ENCODE measurements at regions not wholly inside any gene's neighbourhood (a gene's known extent, or its start where the extent isn't known, plus 50 kb on each side); places are given as distances from the start of the nearest gene placed in this dataset.

DNA sequence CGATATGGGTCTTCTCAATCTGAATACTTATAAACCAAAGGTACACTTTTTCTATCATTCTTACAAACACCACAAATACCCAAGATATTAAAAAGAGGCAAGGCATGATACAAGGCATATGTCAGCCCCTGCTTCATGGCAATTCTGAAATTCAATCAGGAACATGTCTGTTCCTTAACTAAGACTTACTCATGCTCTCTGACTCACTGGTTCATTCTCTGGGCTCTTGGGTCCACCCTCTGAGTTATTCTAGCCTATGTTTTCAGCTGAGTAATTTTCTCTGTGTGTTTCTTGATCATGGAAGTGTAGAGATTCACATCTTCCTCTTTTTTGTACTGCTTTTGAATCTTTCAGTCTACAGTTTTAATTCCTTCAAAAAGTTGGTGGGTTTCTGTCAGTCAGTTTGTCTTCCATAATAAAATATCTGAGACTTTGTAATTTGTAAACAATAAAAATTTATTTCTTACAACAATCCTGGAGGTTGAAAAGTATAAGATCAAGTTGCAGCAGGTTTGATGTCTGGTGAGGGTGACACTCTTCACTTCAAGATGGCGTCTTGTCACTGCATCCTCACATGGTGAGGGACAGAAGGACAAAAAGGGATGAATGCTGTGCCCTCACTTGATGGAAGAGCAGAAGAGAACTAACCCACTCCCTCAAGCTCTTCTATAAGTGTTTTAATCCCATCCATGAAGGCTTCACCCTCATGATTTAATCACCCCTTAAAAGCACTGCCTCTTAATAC is 211.7 kb downstream of the FAM76B start:
- DNase-seq: peak; percentile 53

DNA sequence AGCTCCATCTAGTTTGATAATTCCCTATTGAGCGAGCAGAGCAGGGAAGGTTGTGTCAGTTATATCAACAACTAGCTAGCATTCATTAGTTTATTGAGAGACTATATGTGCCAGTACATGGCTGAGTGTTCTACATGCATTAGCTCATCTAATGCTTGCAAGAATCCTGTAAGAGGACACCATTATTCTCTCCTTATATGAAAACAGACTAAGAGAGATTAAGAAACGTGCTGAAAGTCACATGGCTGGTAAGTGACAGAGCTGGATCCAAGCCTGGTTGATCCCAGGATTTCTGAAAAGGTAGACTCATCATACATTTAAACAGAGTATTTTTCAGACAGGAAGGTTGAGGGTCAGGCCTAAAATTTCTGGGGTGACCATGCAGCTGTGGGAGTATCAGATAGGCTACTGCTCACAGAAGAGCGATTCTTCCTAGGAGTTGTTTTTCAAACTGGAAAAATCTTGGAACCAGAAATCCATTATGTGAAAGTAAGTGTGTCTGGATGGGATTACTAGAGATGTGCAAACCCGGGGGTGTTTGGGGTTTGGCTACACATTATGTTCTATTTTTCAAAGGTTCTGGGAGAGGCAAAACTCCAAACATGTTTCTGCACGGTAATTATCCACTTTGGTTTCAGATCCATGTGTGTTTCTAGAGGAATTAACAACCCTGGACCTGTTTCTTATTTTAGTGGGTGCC is 213.3 kb downstream of the FAM76B start:
- no peak for DNase-seq

DNA sequence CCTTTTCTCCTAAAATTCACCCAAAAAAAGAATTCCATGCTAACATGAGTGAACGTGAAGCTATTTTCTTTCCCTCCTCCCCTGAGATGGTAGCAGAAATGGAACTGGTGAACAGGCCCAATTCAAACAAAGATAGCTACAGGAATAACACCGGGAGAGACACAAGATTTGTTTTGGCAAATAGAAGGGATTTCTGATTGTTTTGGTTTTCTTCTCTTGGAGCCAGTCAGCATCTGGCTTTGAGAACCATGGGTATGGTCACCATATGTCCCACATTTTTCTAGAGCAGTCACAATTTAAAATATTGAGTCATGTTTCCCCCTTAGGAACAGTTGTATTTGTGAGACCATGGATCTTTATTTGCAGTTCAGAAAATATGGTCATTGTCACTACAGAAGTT is 214.1 kb downstream of the FAM76B start:
- no peak for DNase-seq

DNA sequence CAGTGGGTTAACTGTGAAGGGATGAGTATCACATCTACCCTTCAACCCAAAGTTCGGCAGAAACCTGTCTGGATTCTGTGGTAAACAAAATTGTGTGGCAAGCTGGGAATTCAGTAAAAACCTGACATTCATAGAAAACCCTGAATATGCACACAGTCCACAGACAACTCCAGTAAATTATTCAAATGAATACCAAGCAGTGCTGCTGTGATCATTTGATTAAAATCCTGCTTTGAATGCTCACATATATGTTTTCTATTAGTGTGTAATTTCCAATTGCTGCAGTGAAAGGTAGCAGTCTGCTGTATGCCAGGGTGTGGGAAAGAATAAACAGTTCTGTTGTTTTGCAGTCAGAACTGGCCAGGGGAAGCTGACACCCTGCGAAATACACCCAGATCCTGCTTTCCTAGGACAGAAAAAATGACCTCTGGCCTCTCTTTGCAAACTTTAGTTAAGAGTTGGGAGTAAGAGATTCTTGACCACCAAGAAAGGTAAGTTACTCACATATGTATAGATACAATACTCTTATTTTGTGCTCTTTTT is 217.8 kb downstream of the FAM76B start:
- DNase-seq: no peak

DNA sequence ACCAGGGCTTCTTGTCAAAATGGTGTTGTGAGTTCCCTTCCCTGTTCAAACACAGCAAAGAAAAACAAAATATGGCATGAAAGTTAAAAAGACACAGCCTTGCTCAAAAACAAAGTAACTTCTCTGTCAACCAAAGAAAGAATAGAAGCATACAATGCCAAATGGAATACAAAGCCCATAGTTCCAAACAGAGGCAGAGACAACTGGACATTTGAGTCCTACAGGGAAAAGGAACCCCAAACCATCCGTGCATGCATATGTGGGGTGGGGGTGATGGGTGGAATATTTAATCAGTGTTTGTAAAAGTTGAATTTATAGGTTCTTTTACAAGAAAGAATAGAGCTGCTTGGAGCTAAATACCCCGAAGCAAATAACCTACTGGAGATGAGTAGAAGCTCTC is 218.7 kb downstream of the FAM76B start:
- DNase-seq: no peak

DNA sequence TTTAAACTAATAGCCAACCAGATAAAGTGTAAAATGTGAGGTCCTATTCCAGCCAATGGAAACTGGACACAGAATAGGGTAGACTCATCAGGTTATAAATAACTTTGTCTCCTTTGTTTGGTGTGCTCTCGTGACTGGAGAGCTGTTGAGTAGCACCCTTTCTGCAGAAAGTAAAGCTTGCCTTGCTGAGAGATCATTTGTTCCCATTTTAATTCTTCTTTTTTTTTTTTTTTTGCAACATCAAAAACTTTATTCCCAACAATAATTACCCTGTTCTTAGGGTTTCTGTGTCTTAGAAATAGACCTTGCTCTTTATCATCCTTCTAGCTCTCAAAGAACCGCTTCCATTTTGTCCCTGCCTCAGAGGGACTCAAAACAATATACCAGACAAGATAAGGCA is 220.4 kb downstream of the FAM76B start:
- no peak for DNase-seq

DNA sequence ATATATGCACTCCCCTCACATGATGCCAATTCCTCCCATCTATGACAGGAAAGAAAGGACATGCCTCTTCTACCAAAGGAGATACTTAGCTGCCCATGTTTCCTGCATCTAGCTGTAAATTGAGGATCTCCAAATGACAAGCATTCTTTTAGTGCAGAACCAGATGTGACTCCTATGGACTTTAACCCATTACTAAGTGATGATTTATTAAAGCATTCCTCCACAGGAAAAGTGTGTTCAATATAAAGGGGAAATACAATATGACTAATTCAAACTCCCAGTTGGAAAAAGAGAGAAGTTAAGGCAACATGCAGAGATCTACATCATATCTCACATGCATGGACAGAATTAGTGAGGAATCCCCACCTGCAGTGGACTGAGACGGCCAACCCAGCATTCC is 221.3 kb downstream of the FAM76B start:
- DNase-seq: no peak

- no peak for DNase-seq
These were observed 221.9 kb downstream of the FAM76B start for GRCh38 chr11:95567685-95568084.

GRCh38 chr11:95566211-95566610 is 223.4 kb downstream of the FAM76B start:
- no peak for DNase-seq

DNA sequence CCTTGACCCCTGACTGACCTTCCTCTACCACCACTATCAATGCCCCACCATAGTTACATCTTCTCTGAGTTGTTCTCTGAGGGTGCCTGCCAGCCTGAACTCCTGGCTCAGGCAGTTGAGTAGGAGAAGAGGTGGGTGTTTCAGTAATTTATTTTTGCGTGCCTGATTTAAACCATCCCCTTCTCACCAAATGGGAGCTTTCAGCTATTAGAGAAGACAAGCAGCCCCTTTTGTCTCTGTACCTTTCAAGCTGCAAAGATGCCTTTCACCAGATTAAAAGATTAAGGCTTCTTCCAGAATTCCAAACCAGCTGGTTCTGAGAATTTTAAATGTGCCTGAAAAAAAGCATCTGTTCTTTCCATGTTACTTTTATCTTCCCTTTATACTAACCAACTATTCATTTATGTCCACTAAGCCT is 223.8 kb downstream of the FAM76B start:
- DNase-seq: no peak

GRCh38 chr11:95563859-95564258 is 225.7 kb downstream of the FAM76B start:
- no peak for DNase-seq

DNA sequence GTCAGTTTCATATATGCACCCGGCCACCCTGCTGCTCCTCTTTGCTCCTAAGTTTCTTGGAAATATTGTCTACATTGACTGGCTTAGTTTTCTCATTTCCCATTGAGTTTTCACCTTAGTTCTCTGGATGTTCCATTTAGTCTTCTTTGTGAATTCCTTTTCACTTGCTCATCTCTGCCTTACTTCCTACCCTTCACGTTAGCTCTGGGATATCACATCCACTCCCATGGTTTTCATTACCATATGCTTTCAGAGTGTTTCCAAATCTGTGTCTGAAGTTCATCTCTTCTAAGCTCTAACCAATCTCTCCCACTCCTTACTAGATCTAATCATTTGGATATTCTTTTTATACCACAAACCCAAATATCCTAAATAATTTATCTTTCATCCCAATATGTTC is 226.4 kb downstream of the FAM76B start:
- DNase-seq: no peak

- DNase-seq: no peak
These were observed 227.2 kb downstream of the FAM76B start for GRCh38 chr11:95562196-95562921.

DNA sequence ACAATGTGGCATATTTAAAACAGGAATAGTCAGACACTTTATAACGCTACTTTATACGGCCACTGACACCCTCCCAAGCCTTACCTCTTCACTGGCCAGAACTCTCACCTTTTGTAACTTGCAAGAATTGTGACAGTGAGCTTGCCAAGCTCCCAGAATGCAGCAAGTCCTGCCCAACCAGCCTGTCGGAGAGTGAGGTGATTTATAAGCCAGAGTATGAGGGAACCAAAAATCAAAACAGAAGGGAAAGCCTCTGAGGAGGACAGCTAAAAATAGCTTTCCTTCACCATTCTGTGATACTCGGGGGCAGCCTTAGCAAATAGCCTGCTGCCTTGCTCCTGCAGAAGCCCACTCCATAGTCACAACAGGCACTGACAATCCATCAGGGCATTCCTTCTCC is 229.7 kb downstream of the FAM76B start:
- DNase-seq: no peak

DNA sequence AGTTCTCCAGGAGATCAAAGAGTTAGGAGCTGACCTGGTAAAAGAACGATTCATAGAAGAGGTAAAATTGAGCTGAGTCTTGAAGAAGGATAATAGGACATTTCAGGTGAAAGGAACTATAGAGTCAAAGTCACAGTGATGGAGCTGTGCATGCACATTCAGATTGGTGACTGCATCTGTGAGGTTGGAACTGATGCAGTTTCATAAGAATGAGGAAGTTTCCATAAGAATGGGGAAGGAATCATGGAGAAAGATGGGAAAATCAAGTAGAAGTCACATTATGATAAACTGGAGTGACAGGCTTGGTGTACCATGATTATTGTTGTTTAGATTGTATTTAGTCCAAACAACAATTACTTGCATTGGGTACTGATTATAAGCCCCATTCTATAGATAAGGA is 232.2 kb downstream of the FAM76B start:
- no peak for DNase-seq

GRCh38 chr11:95556342-95557163 is 233.0 kb downstream of the FAM76B start:
- no peak for DNase-seq

DNA sequence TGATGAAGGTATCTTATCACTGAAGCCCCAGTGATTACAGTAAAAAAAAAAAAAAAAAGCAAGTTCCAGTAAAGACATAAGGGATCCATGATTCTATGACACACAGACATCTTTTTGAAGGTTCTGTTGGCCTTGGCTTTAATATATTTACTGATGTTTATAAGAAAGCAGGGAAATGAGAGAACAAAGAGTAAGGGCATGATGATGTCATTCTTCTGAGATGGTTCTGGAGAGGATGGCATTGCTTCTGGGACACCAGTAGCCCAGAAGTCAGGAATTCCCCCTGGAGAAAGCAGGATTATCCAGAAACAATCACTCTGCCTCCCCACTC is 233.6 kb downstream of the FAM76B start:
- DNase-seq: no peak

DNA sequence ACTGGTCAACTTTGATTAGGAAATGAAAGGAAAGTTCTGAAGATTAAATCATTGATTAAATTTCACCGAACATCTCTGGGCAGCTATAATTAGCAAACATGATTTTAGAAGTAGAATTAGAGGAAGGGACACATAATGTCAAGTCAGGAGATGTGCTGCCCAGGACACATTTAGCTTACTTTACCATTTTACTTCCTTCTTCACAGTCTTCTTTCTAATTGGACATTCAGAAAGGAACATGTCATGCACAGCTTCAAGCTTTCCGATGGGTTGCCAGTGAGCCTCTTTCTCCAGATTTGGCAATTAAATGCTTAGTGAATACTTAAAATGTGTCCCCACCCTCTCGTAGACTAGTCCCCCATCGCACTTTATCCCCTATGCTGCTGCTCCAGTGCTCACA is 234.7 kb downstream of the FAM76B start:
- DNase-seq: no peak

- DNase-seq: no peak
These were observed 240.3 kb downstream of the FAM76B start for GRCh38 chr11:95549301-95549700.

- DNase-seq: no peak
These were observed 241.2 kb downstream of the FAM76B start for GRCh38 chr11:95548416-95548815.

- no peak for DNase-seq
These were observed 241.6 kb downstream of the FAM76B start for GRCh38 chr11:95547976-95548375.

DNA sequence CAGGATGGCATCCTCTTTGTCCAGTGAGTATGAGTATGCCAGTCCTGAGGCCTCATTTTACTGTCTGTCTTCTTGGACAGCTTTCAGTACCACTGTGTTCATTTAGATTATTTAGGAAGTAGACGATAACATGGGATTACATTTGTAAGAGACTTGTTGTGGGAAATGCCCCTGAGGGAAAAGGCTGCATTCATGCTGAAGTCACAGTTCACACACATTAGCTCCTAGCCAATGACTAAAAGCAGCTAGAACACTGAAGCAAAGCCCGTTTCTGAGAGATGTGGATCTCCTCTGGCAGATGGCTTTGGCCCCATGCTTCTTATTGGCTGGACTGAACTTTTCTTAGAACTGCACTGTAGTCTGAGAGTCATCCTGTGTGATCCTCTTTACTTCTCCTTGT is 242.4 kb downstream of the FAM76B start:
- DNase-seq: no peak
